Lower lobe of right lung (tissue), 2 donors: ENCODE measurements at regions not wholly inside any gene's neighbourhood (a gene's known extent, or its start where the extent isn't known, plus 50 kb on each side); places are given as distances from the start of the nearest gene placed in this dataset.

Experiments used
- ATAC-seq, 2 donors: fragments of 200-7000 bp; cut with Tn5 transposase; one replicate each; pipeline ENCODE4 v1.9.1; 2020 to 2022; ENCODE audit warnings: mild to moderate bottlenecking in 2 of 2, moderate library complexity in 2 of 2
- DNase-seq: peaks from one replicate; pipeline ENCODE4 v3.0.0-alpha.2; 2020
- H3K27ac ChIP-seq: fragments of 200-600 bp; one replicate; pipeline ENCODE4 v1.8.0; 2022
- H3K27me3 ChIP-seq: fragments of 200-600 bp; one replicate; pipeline ENCODE4 v1.8.0; 2022; ENCODE audit warnings: low read depth
- H3K36me3 ChIP-seq: fragments of 200-600 bp; one replicate; pipeline ENCODE4 v1.8.0; 2022; ENCODE audit warnings: mild to moderate bottlenecking
- H3K4me1 ChIP-seq: fragments of 200-600 bp; one replicate; pipeline ENCODE4 v1.8.0; 2022
- H3K4me3 ChIP-seq: fragments of 200-600 bp; one replicate; pipeline ENCODE4 v1.8.0; 2022; ENCODE audit warnings: mild to moderate bottlenecking
- H3K9me3 ChIP-seq: fragments of 200-600 bp; one replicate; pipeline ENCODE4 v1.8.0; 2022
- CTCF ChIP-seq: fragments of 200-600 bp; IDR thresholded peaks from one replicate; pipeline ENCODE4 v1.8.0; 2022; ENCODE audit warnings: antibody characterized with exemption, mild to moderate bottlenecking
- intact Hi-C: fragments of 100-400 bp; cut with DNase I; formaldehyde crosslinking; loops from one replicate; pipeline ENCODE4 v1.11.0; 2022
- donor health status: DM: no; HTN: yes; CAD: no; lungs with severe emphysema.

- no peaks in the 10 kb centered on the region for H3K4me1 ChIP-seq
- no peaks in the 10 kb centered on the region for H3K36me3 ChIP-seq
- H3K4me3 ChIP-seq = no peak overlapping the region
- DNase-seq (no peak), ATAC-seq (no peak)
- no peak overlapping the region for H3K27ac ChIP-seq
- TF ChIP-seq CTCF = no peak
- H3K9me3 ChIP-seq = no peaks in the 10 kb centered on the region
- H3K27me3 ChIP-seq = no peaks in the 10 kb centered on the region
- intact Hi-C loops = no loop called here
Measured at GRCh38 chr2:212737392-212738172, 199.0 kb upstream of the ERBB4 start.

- intact Hi-C loops = no loop called here
- no peaks in the 10 kb centered on the region for H3K27me3 ChIP-seq
- H3K9me3 ChIP-seq = no peaks in the 10 kb centered on the region
- no peak overlapping the region for H3K27ac ChIP-seq
- H3K4me1 ChIP-seq = no peaks in the 10 kb centered on the region
- no peak overlapping the region for H3K4me3 ChIP-seq
- DNase-seq (no peak), ATAC-seq (no peak)
- TF ChIP-seq CTCF = no peak
- no peaks in the 10 kb centered on the region for H3K36me3 ChIP-seq
Measured at GRCh38 chr2:212736385-212736726, 197.8 kb upstream of the ERBB4 start.

- no peaks in the 10 kb centered on the region for H3K36me3 ChIP-seq
- H3K4me1 ChIP-seq = no peaks in the 10 kb centered on the region
- intact Hi-C loops = no loop called here
- H3K4me3 ChIP-seq = no peak overlapping the region
- DNase-seq (no peak), ATAC-seq (no peak)
- no peaks in the 10 kb centered on the region for H3K27me3 ChIP-seq
- no peak overlapping the region for H3K27ac ChIP-seq
- TF ChIP-seq CTCF = no peak
- no peaks in the 10 kb centered on the region for H3K9me3 ChIP-seq
Measured at GRCh38 chr2:212733273-212733672, 194.7 kb upstream of the ERBB4 start.

- no peak for TF ChIP-seq CTCF
- Histone ChIP-seq H3K27ac (no peak overlapping the region), H3K4me3 (no peak overlapping the region), H3K27me3 (no peaks in the 10 kb centered on the region), H3K9me3 (no peaks in the 10 kb centered on the region), H3K4me1 (no peaks in the 10 kb centered on the region), H3K36me3 (no peaks in the 10 kb centered on the region)
- DNase-seq (no peak), ATAC-seq (no peak)
- intact Hi-C loops = no loop called here
Measured at GRCh38 chr2:212732860-212733259, 194.3 kb upstream of the ERBB4 start.

GRCh38 chr2:212730994-212731393 is 192.4 kb upstream of the ERBB4 start:
- no peak overlapping the region for H3K4me3 ChIP-seq
- no peak overlapping the region for H3K27ac ChIP-seq
- H3K9me3 ChIP-seq = no peaks in the 10 kb centered on the region
- no peaks in the 10 kb centered on the region for H3K4me1 ChIP-seq
- no peak for TF ChIP-seq CTCF
- DNase-seq = no peak
- ATAC-seq = no peak
- intact Hi-C loops = no loop called here
- H3K36me3 ChIP-seq = no peaks in the 10 kb centered on the region
- H3K27me3 ChIP-seq = no peaks in the 10 kb centered on the region
